NCI-H1092 treated with DMSO at 0.1 percent for 48 hours (cell line): ENCODE measurements at regions not wholly inside any gene's neighbourhood (a gene's known extent, or its start where the extent isn't known, plus 50 kb on each side); places are given as distances from the start of the nearest gene placed in this dataset.
"Not testable (repeated sequence)": the region's sequence is repeated elsewhere in the genome, so short reads cannot be mapped to it uniquely, and the experiment has no call there.

Experiments used
- DNase-seq: peaks from one replicate; lab custom pipeline; 2025; lab: John Stamatoyannopoulos, UW

DNA sequence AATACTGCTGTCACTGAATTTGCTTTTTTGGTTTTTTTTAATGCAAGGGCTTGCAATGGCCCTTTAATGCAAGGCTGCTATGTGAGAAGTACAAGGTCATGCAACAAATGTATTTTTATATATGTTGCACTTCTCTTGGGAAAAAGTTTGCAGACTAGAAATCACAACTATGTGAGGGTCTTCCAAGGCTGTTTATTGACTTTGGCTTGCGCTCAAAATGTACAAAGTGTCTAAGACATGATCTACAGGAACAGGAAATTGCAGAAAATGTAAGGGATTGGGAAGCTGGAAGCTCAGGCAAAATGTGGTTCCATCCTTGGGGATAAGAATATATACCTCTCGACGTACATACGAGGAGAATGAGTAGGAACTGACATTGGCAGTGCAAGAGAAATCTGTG, 92.2 kb upstream of the F13A1 start:
- no peak for DNase-seq

DNA sequence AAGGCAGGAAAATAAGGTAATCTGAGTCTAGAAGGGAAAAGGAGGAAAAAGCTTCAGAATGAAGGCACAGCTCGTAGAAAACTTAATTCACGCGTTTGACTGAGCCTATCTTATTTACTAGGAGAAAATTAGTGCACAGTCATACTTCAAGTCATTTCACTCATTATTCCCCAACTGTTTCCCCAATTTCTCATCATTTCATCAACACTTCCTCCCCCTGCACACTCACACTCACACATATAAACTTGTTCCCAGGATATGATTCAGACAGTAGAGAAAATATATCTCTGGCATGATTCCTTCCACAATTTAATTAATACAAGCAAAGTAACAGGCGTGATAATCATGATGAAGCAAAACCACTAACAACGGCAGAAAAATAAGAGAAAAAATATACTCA, 94.5 kb upstream of the F13A1 start:
- no peak for DNase-seq

DNA sequence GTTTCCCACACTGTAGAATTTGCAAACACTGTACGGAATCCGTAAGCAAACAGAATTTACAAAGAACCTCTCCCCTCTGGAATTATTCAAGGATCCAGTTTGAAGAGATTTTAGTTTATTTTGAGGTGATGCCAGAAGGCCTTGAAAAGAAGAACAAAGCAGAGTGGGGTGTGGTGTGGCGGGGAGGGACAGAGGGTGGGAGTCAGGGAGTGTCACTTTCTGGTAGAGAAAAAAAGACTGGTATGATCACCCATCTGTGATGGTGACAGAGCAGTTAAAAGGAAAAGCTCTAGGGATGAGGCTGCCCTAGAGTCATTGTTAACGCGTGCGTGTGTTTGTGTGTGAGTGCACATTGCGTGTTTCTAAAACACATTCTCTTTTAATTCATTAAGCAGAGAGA, 97.0 kb upstream of the F13A1 start:
- DNase-seq: no peak

DNA sequence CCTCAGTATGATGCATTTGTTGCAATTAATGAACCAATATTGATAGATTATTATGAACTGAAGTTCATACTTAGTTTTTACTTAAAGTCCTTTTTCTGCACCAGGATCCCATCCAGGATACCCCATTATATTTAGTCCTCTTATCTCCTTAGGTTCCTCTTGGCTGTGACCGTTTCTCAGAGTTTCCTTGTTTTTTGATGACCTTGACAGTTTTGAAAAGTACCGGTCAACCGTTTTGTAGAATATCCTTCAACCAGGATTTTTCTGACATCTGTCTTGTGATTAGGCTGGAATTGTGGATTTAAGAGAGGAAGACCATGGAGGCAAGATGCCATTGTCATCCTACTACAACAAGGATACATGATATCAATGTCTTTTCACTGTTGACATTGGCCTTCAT, 98.0 kb upstream of the F13A1 start:
- DNase-seq: no peak

DNA sequence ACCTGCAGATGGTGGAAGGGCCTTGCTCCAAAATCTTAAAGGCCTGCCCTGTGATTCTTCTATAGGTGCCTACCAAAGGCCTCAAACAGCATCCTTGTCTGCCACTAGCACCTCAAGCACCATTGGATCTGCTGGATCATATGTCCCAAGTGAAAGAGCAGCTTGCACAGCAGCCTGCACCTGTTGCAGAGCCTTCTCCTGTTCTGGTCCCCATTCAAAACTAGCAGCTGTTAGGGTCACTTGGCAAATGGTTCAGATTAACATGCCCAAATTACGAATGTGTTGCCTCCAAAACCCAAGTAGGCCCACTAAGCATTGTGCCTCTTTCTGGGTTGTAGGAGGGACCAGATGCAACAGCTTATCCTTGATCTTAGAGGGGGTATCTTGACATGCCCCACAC, 99.6 kb upstream of the F13A1 start:
- no peak for DNase-seq

GRCh38 chr6:6434151-6434550, 113.7 kb upstream of the F13A1 start:
- no peak for DNase-seq

GRCh38 chr6:6434723-6435122, 114.3 kb upstream of the F13A1 start:
- no peak for DNase-seq

- DNase-seq: no peak
Observed at GRCh38 chr6:6436366-6436765, 115.9 kb upstream of the F13A1 start.

GRCh38 chr6:6436946-6437345, 116.5 kb upstream of the F13A1 start:
- DNase-seq: no peak

GRCh38 chr6:6438286-6438685, 117.8 kb upstream of the F13A1 start:
- no peak for DNase-seq

DNA sequence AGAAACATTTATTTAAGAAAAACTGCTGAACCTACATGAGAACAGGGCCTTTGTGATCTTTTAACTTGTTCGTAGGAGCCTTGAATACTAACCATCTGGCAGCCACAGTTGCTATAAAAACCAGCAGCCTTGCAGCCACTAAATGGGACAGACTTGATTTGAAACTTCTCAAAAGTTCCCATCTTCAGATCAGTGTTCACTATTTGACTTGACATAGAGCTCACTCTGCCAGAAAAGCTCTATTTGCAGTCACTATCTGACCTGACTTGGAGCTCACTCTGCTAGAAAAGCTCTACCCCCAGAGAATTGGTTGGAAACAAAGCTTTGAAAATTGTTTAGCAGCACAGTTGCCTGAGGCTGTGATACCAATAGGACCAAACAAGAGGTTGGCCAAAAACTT, 119.3 kb upstream of the F13A1 start:
- DNase-seq: no peak

DNA sequence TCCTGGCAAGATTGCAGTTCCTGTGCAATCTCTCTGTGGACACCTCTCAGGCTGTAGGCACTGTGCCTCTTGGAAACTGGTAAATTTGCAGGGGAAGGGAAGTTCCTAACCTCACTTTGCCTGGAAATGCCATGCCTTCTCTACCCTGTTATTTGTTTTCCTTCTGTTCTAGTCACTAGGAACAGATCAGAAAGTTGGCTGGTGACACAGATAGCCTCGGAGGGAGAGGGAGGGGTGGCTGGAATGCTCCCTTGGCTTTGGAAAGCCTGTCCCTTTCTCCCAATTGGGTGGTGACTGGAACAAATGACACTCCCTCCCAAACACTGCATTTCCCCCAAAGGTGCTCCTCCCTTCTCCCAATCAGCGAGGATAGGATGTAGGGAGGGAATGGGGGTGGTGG, 131.5 kb upstream of the F13A1 start:
- no peak for DNase-seq

DNA sequence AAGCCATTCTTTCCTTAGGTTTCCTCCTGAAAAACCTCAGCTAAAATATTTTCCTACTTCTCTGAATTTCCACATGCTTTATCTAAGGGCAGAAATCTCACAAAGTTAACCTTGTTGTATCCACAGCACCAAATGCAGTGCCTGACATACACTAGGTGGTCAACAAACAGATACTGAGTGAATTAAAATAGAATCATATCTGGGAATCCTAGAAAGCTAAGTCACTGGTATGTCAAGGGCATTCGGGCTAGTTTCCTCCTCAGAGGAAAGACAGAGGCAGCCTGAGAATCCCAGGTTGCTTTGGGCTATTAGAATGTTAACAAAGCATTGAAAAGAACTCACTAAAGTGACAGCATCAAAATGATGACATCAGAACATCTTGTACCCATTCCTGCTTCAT, 132.7 kb upstream of the F13A1 start:
- no peak for DNase-seq

- no peak for DNase-seq
Observed at GRCh38 chr6:6455272-6455671, 133.2 kb upstream of the LY86 start.

- no peak for DNase-seq
Observed at GRCh38 chr6:6458172-6458571, 130.3 kb upstream of the LY86 start.

- not testable (repeated sequence) for DNase-seq
Observed at GRCh38 chr6:6459963-6460362, 128.6 kb upstream of the LY86 start.

DNA sequence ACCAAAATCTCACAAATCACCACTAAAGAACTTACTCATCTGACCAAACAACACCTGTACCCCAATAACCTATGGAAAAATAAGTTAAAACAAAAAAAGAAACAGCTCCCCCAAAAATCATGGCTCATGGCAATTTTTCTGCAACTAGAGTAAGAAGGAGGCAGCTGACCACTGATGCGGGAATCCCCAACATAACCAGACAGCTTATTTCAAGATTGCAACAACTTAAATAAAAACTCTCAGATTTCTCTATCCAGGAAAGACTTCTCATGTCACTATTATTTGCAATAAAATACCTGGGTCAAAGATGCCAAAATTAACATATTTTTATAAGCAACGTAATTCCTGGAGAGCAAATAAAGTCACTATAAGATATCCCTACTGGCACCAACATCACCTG, 128.1 kb upstream of the LY86 start:
- no peak for DNase-seq

DNA sequence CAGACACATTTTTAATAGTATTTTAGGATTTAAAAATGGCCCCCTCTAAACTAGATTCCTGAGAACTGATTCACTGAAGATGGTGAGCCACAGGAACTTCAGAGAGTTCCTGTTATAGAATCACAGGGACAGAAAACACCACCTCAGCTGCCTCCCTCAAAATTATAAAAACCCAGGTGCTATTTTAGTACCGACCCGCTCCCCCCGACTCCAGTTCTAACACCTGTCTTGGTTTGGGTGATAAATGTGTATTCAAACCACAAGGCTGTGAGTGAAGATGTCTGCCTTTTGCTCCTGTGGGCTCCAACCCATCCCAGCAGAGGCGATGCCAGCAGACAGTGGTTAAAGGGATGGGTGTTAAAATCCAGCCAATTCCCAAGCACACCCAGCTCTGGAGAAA, 127.4 kb upstream of the LY86 start:
- DNase-seq: no peak

DNA sequence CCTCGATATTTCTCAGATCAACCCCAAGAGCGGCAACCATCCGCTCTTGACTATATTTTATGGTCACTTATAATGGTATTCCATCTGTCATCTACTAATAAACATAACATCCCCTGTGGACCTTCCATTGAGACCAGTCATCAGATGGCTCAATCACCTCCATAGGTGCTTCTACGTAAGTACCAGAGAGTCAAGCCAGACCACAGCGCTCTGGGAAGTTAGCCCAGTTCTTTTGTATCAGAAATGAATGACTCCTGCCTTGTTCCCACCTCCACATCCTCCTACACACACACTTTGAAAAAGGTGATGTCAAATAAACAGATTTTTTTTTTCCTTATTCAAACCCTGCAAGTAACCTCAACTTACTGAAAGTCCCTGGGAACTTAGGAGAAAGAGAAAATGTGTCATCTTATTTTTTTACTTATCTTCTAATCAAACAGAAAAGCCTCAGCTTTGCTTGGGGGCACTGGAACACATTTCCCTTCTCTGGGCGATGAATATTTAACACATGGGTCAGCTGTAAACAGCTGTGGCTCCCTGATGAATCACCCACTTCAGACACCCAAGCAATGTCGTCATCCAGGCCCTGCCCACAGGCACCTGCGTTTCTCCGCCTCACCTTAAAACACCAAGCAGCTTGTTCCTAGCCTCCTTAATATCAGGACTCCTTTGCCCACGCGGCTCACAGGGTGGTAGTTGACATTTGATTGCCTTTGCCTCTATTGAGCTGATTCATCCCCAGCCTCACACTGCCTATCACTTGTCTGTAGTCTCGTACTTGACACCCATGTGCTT, 121.4 kb upstream of the LY86 start:
- DNase-seq: no peak

DNA sequence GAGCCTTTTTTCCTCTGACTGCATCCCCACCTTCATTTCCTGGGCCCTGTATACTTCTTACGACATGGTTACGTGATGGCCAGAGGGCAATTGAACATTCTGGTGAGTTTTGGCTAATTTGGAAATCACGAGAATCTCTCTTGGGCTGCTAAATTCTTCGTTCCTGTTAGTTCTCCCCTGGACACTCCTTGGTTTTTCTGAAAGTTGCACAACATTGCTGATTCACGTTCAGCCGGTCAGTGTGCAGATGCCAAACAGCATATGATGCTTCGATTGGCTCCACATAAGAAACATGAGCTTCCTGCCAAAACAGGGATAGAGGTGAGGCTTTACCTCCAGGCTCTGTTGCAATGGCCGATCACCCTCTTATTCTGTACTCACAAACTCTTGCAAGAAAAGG, 119.4 kb upstream of the LY86 start:
- no peak for DNase-seq

GRCh38 chr6:6470123-6470522, 118.4 kb upstream of the LY86 start:
- DNase-seq: no peak

DNA sequence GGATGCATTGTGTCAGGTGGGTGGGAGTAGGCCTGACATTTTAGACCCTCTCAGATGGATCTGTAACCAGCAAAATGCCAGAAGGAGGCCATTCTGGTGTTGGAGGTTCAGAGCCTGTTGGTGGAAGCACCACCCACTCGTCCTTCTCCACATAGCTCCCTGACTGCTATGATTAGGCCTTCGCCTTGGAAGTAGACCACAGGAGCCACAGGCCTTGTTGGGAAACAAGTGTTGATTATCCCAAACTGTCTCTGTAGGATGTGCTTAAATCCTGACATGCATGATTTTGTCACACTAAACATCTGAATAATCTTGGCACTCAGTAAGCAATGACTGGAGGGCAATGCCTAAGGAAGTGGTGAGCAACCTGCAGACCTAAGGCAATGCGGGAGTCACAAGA, 117.2 kb upstream of the LY86 start:
- DNase-seq: no peak

DNA sequence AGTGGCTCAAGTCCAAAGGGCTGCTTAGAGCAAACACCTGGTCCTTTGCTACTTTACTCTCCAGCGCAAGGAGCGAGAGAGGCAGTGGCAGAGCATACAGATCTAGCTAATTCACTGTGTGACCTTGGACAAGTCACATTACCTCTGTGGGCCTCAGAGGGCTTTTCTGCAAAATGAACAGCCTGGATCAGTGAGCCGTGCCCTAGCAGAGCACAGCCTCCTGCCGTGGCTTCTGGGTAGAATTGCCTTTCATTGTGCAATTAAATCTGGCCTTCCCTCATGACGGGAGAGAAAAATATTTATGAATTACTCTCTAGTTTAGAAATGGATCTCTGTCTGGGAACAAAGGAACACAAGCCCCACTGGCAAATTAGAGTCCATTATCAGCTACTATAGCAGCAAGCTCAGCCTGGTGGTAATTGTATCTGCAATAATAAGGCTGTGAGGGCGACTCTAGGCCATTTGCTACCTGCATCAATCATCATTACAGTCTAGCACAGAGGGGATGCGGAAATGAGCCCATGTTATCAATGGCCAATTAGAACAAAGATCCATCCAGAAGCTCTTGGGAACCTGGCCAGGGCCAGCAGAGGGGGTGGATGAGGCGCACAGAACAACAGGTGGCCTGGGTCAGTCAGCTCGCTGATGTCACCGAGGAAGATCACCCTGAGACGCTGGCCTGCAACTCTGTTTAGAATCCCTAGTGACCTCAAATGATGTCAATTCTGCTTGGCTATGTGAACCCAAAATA, 114.2 kb upstream of the LY86 start:
- peak; percentile 31 for DNase-seq

DNA sequence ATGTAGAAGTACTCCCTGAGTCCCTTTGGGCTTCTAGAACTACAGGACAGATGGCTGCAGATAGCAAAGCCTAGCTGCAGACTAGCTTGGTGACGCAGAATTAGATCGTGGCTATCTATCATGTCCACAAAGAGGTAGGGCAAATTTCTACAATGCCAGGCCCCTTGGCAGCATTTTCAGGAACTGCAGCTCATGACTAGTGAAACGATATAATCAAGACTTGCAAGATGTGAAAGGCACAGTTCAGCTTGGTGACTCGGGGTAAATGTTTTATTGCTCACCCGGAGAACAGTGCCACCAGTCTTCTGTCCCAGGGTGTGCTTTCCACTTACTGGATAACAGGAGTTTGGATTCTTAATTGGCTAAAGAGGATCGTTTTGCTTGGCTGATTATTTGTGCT, 108.7 kb upstream of the LY86 start:
- DNase-seq: no peak
